Lower leg skin (tissue), 4 donors: ENCODE measurements at regions not wholly inside any gene's neighbourhood (a gene's known extent, or its start where the extent isn't known, plus 50 kb on each side); places are given as distances from the start of the nearest gene placed in this dataset.

Source experiments
- DNase-seq, 2 donors: peaks; one replicate each; pipeline ENCODE4 v3.0.0-alpha.2; 2019; ENCODE audit warnings: low spot score in 2 of 2
- H3K4me3 ChIP-seq: fragments of 200-600 bp; sonication (generic); 2 replicates; pipeline ENCODE4 v1.5.1; 2017; ENCODE audit warnings: mild to moderate bottlenecking, low read depth; ENCODE audit not compliant: poor library complexity, severe bottlenecking
- CTCF ChIP-seq, 3 donors: fragments of 450-650 bp; IDR thresholded peaks; one replicate each; pipeline ENCODE4 v1.5.1; 2016; ENCODE audit warnings: antibody characterized with exemption in 3 of 3, mild to moderate bottlenecking in 3 of 3, moderate library complexity in 2 of 3
- POLR2A ChIP-seq, 2 donors: fragments of 450-650 bp; IDR thresholded peaks; one replicate each; pipeline ENCODE4 v1.6.1; 2016 to 2017; ENCODE audit warnings: antibody characterized with exemption in 2 of 2, mild to moderate bottlenecking in 1 of 2, moderate library complexity in 1 of 2
- WGBS, 2 donors: methylation state at CpG; one replicate each; pipeline ENCODE4 v1.1.5; 2018; 5-methylcytosine and 5-hydroxymethylcytosine counted together
- intact Hi-C: fragments of 100-400 bp; cut with DNase I; formaldehyde crosslinking; loops from one replicate; pipeline ENCODE4 v1.15.0; 2023; ENCODE audit warnings: low total_unique reads

- 93 to 98% methylated on average over 1 of the region's 1 CpG for WGBS, 2 donors
- TF ChIP-seq POLR2A (IDR thresholded peaks at IDR 0.05): no peak
- no peak for TF ChIP-seq CTCF (IDR thresholded peaks at IDR 0.05)
- DNase-seq: no peak
- intact Hi-C loops: no loop called here
- H3K4me3 ChIP-seq: no peak overlapping the region
Measured at GRCh38 chr10:89901895-89902294, 200.5 kb downstream of the KIF20B start.

GRCh38 chr10:89904755-89905154 lies 203.4 kb downstream of the KIF20B start:
- WGBS, 2 donors: 78 to 81% methylated on average over 4 of the region's 4 CpGs
- H3K4me3 ChIP-seq: no peak overlapping the region
- DNase-seq: no peak
- TF ChIP-seq CTCF (IDR thresholded peaks at IDR 0.05) (no peak), POLR2A (IDR thresholded peaks at IDR 0.05) (no peak)
- intact Hi-C loops: no loop called here

- TF ChIP-seq POLR2A (IDR thresholded peaks at IDR 0.05) (no peak), CTCF (IDR thresholded peaks at IDR 0.05) (no peak)
- no peak for DNase-seq
- WGBS, 2 donors: 44 to 49% methylated on average over 3 of the region's 3 CpGs
- no peak overlapping the region for H3K4me3 ChIP-seq
- intact Hi-C loops: no loop called here
Measured at GRCh38 chr10:89909752-89910151, 208.4 kb downstream of the KIF20B start.

GRCh38 chr10:89915021-89915420 lies 213.6 kb downstream of the KIF20B start:
- intact Hi-C loops: no loop called here
- 76 to 89% methylated on average over 2 of the region's 2 CpGs for WGBS, 2 donors
- no peak for DNase-seq
- TF ChIP-seq POLR2A (IDR thresholded peaks at IDR 0.05): no peak
- no peak for TF ChIP-seq CTCF (IDR thresholded peaks at IDR 0.05)
- no peak overlapping the region for H3K4me3 ChIP-seq

- intact Hi-C loops: no loop called here
- no peak for TF ChIP-seq CTCF (IDR thresholded peaks at IDR 0.05)
- no peak for TF ChIP-seq POLR2A (IDR thresholded peaks at IDR 0.05)
- no peak for DNase-seq
- no peak overlapping the region for H3K4me3 ChIP-seq
Measured at GRCh38 chr10:89915968-89916367, 214.6 kb downstream of the KIF20B start.

GRCh38 chr10:89916468-89917215 lies 215.3 kb downstream of the KIF20B start:
- intact Hi-C loops: no loop called here
- 52 to 65% methylated on average over 1 of the region's 1 CpG for WGBS, 2 donors
- H3K4me3 ChIP-seq: no peak overlapping the region
- no peak for DNase-seq
- TF ChIP-seq POLR2A (IDR thresholded peaks at IDR 0.05): no peak
- no peak for TF ChIP-seq CTCF (IDR thresholded peaks at IDR 0.05)
